GM12891 (cell line): ENCODE measurements at regions not wholly inside any gene's neighbourhood (a gene's known extent, or its start where the extent isn't known, plus 50 kb on each side); places are given as distances from the start of the nearest gene placed in this dataset.

Experiments
- POLR2A ChIP-seq: IDR thresholded peaks from 2 replicates; pipeline ENCODE4 v1.6.1; 2011; ENCODE audit warnings: low read depth, low read length, control low read depth
- POLR2AphosphoS5 ChIP-seq: IDR thresholded peaks from 2 replicates; pipeline ENCODE4 v1.6.1; 2011; ENCODE audit warnings: low read depth, low read length, control low read depth
- POU2F2 ChIP-seq: IDR thresholded peaks from 2 replicates; pipeline ENCODE4 v1.6.1; 2011; ENCODE audit warnings: low read depth, mild to moderate bottlenecking, control low read depth, low read length, moderate library complexity
- TAF1 ChIP-seq: IDR thresholded peaks from 2 replicates; pipeline ENCODE4 v1.6.1; 2011; ENCODE audit warnings: low read depth, low read length, control low read depth

DNA sequence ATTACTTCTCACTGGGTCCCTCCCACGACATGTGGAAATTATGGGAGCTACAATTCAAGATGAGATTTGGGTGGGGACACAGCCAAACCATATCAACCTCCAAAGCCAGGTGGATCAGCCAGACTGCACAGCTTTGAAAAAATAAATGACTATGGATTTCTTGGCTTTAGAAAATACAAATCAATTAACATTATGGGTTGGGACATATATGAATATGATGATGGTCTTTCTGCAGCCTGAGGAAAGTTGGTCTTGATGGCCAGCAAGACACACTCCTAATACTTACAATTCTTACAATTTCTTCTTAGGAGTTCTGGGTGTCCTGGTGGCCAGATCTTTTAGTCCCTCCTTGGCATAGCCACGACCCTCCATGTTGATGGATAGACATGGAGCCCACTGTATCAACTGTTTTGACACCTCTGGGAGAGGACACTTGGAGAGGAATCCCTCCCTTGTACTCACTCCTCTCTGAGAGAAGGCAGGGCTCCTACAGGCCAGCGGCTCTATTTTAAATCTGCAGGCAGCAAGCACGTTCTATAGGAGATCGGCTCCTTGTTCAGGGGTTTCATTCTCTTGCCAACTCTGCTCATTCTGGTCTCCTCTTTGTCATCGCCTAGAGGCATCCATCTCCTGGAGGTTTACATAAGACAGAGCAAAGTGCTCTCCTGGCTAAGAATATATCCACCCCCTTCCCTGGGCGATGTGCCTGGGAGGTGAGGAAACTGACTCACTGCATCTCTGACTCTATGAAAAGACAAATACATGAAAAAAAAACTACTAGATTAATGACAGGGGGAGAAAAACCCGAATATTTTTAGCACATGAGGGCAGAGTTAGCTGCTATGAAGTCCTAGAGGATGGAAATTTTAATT is 145.9 kb downstream of the CARTPT start:
- TF ChIP-seq POLR2AphosphoS5, result no peak
- no peak for TF ChIP-seq POLR2A
- TF ChIP-seq POU2F2, result no peak
- TF ChIP-seq TAF1, result no peak
